ENCODE measurements at regions not wholly inside any gene's neighbourhood (a gene's known extent, or its start where the extent isn't known, plus 50 kb on each side); places are given as distances from the start of the nearest gene placed in this dataset.

GRCh38 chr12:41888285-41888684 lies 256.4 kb downstream of the GXYLT1 start:
- no peak for DNase-seq (ENCODE audit: low spot score)

- DNase-seq (ENCODE audit: low spot score), result no peak
These were observed 262.5 kb downstream of the GXYLT1 start for GRCh38 chr12:41881891-41882805.

DNA sequence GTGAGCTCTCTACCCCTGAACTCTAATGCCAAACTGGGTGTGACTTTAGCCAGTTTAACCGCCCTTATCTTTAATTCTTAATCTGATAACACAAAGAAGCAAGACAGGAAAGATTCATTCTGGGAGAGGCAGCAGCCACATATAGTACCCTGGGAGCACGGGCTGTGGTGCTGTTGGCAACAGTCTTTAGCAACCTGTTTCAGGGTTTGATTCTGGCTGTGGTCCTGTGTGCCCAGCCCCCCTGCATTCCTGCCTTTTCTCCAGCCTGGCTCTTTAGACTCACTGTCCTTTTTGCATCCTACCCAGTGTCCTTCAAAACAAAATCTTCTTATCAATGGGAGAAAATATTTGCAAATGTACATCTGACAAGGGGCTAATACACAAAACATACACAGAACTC lies 275.2 kb downstream of the GXYLT1 start:
- no peak for DNase-seq (ENCODE audit: low spot score)

DNA sequence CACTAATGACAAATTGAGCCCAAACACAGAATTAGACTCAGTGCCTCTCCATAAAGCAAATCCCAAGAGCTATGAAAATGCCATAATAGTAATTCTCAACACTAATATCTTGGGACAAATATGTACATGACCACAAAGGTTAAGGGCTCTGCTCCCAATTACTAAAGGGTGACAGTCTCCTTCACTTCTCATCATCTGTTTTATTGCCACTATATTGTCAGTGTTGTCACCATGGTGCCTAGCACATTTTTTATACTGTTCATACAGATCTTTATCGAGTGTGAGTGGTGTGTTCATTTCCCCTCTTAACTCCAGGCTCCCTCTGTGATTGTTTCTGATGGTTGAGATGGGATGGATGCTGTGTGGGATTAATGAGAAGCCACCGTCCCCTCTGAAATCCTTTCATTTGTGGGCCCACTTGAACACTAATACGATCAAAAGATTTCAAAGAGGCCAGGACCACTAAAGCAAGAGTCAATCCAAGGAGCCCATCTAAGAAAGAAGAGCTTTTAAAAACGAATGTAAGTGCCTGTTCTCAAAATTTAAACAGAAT lies 277.7 kb downstream of the GXYLT1 start:
- DNase-seq (ENCODE audit: low spot score), result no peak

DNA sequence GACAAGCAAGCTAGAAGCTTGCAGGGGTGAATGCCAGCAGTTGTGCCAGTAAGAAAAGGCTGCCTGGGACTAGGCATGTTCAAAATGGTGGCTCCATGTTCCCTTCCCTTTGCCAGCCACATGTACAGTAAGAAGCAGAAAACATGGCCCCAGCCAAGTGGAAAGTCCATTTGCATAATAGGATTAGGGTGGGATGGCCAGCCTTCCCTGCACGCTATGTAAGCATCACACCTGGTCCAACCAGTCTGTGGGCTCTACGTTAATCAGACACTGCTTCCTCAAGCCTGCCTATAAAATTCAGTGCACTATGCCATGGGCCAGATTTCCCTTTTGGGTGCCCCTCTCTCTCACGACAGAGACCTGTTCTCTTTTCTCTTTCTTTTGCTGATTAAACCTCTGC lies 288.4 kb downstream of the GXYLT1 start:
- DNase-seq (ENCODE audit: low spot score), result no peak

DNA sequence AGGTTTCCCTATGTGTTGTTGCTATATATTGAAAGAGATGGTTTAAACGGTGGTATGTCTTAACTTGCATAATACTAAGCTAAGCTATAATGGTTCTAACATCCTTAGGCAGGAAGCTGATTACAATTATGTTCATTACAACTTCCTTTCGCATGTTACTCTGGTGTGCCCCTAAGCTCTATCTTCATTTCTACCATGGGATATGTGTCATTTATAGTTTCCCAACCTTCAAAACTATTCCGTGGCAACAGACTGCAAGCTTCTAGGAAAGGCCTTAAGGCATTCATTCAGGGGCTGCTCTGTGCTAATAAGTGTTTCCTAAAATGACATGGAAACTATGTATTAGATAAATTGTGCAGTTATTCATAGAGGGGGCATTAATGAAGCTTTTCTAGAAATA lies 294.6 kb downstream of the GXYLT1 start:
- no peak for DNase-seq (ENCODE audit: low spot score)

- no peak for DNase-seq (ENCODE audit: low spot score)
These were observed 298.0 kb downstream of the GXYLT1 start for GRCh38 chr12:41846718-41847117.

DNA sequence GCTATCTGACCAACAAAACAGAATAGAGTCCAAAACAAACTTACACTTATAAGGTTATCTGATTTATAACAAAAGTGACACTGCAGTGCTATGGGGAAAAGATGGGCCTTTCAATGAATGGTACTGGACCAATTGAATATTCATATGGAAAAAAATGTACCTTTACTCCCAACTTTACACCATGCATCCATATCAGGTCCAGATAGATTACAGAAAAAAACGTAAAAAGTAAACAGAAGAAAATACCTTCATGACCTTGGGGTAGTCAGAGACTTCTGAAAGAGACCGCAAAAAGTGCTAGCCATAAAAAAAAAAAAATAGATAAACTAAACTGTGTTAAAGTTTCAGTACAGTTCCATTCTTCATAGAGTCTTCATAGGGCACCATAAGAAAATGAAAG lies 308.3 kb downstream of the GXYLT1 start:
- no peak for DNase-seq (ENCODE audit: low spot score)

GRCh38 chr12:41835556-41835955 lies 309.1 kb downstream of the GXYLT1 start:
- no peak for DNase-seq (ENCODE audit: low spot score)

DNA sequence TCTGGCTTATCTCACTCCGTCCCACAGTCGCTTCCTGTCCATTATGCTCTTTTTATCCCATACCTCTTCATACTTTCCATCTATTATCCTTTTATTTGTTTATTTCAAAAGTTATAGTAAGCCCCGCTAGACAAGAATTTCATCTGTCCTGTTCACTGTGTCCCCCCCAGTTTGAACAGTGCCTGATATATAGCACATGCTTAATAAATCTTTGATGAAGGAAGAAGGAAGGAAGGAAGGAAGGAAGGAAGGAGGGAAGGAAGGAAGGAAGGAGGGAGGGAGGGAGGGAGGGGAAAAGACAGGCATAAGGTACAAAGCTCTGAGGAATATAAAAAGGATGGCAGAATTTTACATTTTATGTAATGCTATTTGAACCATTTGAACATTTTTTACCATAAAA lies 324.7 kb downstream of the GXYLT1 start:
- no peak for DNase-seq (ENCODE audit: low spot score)

GRCh38 chr12:41804026-41804425 lies 340.6 kb downstream of the GXYLT1 start:
- no peak for DNase-seq (ENCODE audit: low spot score)

- DNase-seq (ENCODE audit: low spot score), result no peak
These were observed 341.9 kb downstream of the GXYLT1 start for GRCh38 chr12:41802803-41803202.

- no peak for DNase-seq (ENCODE audit: low spot score)
These were observed 343.4 kb downstream of the GXYLT1 start for GRCh38 chr12:41801261-41801660.

- DNase-seq (ENCODE audit: low spot score), result no peak
These were observed 345.0 kb downstream of the GXYLT1 start for GRCh38 chr12:41799671-41800070.

- peak; percentile 69 for DNase-seq (ENCODE audit: low spot score)
These were observed 348.8 kb downstream of the GXYLT1 start for GRCh38 chr12:41795910-41796309.

DNA sequence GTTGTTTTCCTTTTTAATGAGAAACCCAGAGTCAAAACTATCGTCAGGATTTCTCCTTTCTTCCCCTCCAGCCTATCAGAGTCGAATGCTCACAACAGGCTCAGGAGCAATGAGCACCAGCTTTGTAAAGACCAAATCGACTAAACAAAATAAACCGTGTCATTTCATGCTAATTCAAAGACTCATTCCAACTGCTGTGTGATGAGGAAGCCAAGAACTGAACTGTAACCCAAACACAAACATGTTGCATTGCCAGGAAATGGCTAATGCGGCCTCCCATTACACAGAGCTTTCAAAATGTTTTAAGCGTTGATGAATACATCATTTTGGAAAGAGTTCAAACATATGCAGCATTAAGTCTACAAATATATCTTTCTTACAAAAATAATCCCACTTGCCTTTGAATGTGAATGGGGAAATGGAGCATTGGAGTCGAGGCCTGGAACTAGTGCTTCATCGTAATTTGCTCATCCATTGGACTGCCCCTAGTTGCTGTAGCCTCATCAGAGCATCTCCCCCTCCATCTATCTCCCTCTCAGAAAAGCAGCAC lies 349.5 kb downstream of the GXYLT1 start:
- DNase-seq (ENCODE audit: low spot score), result no peak

DNA sequence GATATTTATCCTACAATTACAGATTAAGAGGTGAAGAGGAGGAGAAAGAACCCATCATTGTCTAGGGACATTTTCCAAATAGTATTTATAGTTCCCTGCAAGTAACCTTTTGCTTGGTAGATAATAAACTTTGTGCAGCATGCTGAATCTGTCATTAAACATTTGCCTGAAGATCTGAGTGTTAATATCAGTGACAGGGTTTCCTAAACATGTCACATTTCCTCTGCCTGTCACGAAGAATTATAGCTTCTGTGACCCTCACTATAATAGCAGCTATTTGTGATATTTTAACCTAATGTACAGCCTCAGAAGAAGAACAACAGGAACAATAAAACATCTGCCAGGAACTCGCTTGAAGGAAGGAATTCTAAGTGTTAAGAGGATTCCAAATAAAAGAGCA lies 350.3 kb downstream of the GXYLT1 start:
- DNase-seq (ENCODE audit: low spot score), result no peak

DNA sequence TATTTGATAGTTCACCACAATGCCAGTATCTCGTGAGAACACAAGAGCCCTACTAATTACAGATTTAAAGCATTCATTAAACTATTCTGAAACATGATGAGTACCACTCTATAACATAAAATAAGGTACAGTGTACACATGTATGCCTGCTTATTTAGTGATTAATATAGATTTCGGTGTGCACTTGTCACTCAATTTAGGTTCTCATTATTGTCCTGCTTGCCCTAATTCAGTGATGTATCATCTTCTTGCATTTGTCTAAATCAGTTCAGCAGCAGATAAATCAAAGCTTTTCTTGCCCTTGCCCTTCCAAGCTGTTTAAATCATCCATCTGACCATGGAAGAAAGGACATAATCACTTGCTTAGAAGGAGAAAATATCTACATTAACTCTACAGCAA lies 359.7 kb downstream of the GXYLT1 start:
- no peak for DNase-seq (ENCODE audit: low spot score)

- DNase-seq (ENCODE audit: low spot score), result no peak
These were observed 365.7 kb downstream of the GXYLT1 start for GRCh38 chr12:41778934-41779333.

- DNase-seq (ENCODE audit: low spot score), result no peak
These were observed 367.4 kb downstream of the GXYLT1 start for GRCh38 chr12:41777064-41777790.

- no peak for DNase-seq (ENCODE audit: low spot score)
These were observed 372.2 kb downstream of the GXYLT1 start for GRCh38 chr12:41772478-41772877.

- DNase-seq (ENCODE audit: low spot score), result no peak
These were observed 374.9 kb downstream of the GXYLT1 start for GRCh38 chr12:41769810-41770209.

GRCh38 chr12:41768456-41768855 lies 376.2 kb downstream of the GXYLT1 start:
- DNase-seq (ENCODE audit: low spot score), result no peak
